Kidney (tissue), 13 donors: ENCODE measurements at regions not wholly inside any gene's neighbourhood (a gene's known extent, or its start where the extent isn't known, plus 50 kb on each side); places are given as distances from the start of the nearest gene placed in this dataset.

Experiments used
- DNase-seq, 5 donors: peaks; one replicate each; pipeline ENCODE4 v3.0.0-alpha.2; 2013 to 2020
- FAIRE-seq: peaks from 2 replicates; lab custom pipeline; 2012; peaks lifted over from hg19 to GRCh38; lab: Jason Lieb, UNC
- H3K27ac ChIP-seq, 2 donors: one replicate each; pipeline ENCODE4 v1.7.0; 2013; ENCODE audit warnings: low read depth in 2 of 2, low read length in 2 of 2, inconsistent platforms in 1 of 2
- H3K27me3 ChIP-seq: one replicate; pipeline ENCODE4 v1.7.1; 2013; ENCODE audit warnings: low read length, inconsistent platforms; ENCODE audit not compliant: control insufficient read depth, insufficient read depth
- H3K36me3 ChIP-seq, 3 donors: one replicate each; pipeline versions ENCODE4 v1.7.0 to v1.7.1; 2013; ENCODE audit warnings: low read length in 3 of 3, control low read depth in 1 of 3, inconsistent platforms in 1 of 3; ENCODE audit not compliant: insufficient read depth in 3 of 3, control insufficient read depth in 2 of 3
- H3K4me1 ChIP-seq, 3 donors: one replicate each; pipeline versions ENCODE4 v1.7.0 to v1.7.1; 2013; ENCODE audit warnings: low read length in 3 of 3, inconsistent platforms in 1 of 3, low read depth in 1 of 3; ENCODE audit not compliant: control insufficient read depth in 2 of 3, insufficient read depth in 2 of 3
- H3K4me3 ChIP-seq, 3 donors: one replicate each; pipeline versions ENCODE4 v1.7.0 to v1.8.1; 2013; ENCODE audit warnings: low read length in 3 of 3, control low read depth in 1 of 3, inconsistent platforms in 1 of 3
- H3K9ac ChIP-seq, 3 donors: one replicate each; pipeline versions ENCODE4 v1.7.0 to v1.7.1; 2013; ENCODE audit warnings: low read length in 3 of 3, control low read depth in 1 of 3, inconsistent platforms in 1 of 3
- H3K9me3 ChIP-seq, 3 donors: one replicate each; pipeline versions ENCODE4 v1.7.0 to v1.7.1; 2013; ENCODE audit warnings: low read length in 3 of 3, control low read depth in 1 of 3, inconsistent platforms in 1 of 3; ENCODE audit not compliant: control insufficient read depth in 2 of 3, insufficient read depth in 1 of 3
- intact Hi-C: fragments of 100-400 bp; cut with DNase I; formaldehyde crosslinking; loops from one replicate; pipeline ENCODE4 v1.11.1; 2022
- TF ChIP-seq, protein P1 (sequence below): IDR thresholded peaks from 3 replicates; pipeline ENCODE4 v1.5.1; 2012; ENCODE audit warnings: mild to moderate bottlenecking, moderate library complexity, borderline replicate concordance; ENCODE audit not compliant: insufficient read depth; ENCODE audit errors: extremely low read depth
- donor health status: control.
- donor health status: control.
- donor health status: control.
- donor health status: control.
- donor health status: control.
- donor health status: DM: yes; HTN: yes; CAD: no.
- donor health status: Normal renal cell carcinoma (clear cell type).

DNA sequence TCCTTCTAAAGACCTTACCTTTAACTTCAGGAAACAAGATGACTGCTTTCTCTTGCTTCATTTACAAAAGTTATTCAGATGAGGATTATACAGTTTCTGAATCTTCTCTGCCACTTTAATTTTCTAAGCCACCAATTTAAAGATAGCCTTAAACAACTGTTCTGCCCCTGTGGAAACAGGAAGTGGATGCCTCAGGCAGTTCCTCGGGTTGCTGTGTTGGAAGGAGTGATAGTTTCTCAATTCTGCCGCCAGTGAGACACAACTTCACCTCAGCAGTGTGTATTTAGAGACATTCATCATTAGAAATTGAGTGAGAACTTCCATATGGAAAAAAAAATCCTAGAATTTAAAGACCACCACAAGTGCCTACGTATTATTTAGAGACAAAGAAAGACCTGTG lies 475.1 kb upstream of the WWC1 start:
- TF ChIP-seq, protein P1, sequence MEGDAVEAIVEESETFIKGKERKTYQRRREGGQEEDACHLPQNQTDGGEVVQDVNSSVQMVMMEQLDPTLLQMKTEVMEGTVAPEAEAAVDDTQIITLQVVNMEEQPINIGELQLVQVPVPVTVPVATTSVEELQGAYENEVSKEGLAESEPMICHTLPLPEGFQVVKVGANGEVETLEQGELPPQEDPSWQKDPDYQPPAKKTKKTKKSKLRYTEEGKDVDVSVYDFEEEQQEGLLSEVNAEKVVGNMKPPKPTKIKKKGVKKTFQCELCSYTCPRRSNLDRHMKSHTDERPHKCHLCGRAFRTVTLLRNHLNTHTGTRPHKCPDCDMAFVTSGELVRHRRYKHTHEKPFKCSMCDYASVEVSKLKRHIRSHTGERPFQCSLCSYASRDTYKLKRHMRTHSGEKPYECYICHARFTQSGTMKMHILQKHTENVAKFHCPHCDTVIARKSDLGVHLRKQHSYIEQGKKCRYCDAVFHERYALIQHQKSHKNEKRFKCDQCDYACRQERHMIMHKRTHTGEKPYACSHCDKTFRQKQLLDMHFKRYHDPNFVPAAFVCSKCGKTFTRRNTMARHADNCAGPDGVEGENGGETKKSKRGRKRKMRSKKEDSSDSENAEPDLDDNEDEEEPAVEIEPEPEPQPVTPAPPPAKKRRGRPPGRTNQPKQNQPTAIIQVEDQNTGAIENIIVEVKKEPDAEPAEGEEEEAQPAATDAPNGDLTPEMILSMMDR = no peak
- Histone ChIP-seq H3K4me3 (no peak overlapping the region), H3K27me3 (no peaks in the 10 kb centered on the region), H3K9me3 (no peaks in the 10 kb centered on the region), H3K9ac (no peak overlapping the region), H3K4me1 (no peaks in the 10 kb centered on the region), H3K27ac (no peak overlapping the region), H3K36me3 (no peaks in the 10 kb centered on the region)
- FAIRE-seq (no peak), DNase-seq (no peak)
- intact Hi-C loops = no loop called here

DNA sequence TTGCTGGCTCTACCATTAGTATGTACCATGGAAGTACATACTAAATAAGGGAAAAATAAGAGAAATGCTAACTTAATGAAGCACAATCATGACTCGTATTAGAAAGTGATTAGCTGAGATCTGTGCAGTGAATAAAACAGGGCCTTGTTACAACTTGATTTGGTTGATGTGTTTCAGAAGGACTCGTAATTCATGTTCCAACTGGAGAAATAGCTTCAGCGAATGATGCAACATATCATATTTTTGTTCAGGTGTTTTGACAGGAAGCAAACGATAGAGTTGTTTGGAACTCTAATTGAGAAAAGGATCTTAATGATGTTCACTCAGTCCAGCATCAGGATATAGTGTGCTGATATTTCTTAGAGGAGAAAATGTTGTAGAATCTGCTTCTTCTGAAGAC lies 474.6 kb upstream of the WWC1 start:
- H3K36me3 ChIP-seq = no peaks in the 10 kb centered on the region
- FAIRE-seq (no peak), DNase-seq (no peak)
- TF ChIP-seq, protein P1 = no peak
- no peaks in the 10 kb centered on the region for H3K27me3 ChIP-seq
- no peaks in the 10 kb centered on the region for H3K9me3 ChIP-seq
- no peaks in the 10 kb centered on the region for H3K4me1 ChIP-seq
- H3K27ac ChIP-seq = no peak overlapping the region
- H3K9ac ChIP-seq = no peak overlapping the region
- intact Hi-C loops = no loop called here
- no peak overlapping the region for H3K4me3 ChIP-seq

DNA sequence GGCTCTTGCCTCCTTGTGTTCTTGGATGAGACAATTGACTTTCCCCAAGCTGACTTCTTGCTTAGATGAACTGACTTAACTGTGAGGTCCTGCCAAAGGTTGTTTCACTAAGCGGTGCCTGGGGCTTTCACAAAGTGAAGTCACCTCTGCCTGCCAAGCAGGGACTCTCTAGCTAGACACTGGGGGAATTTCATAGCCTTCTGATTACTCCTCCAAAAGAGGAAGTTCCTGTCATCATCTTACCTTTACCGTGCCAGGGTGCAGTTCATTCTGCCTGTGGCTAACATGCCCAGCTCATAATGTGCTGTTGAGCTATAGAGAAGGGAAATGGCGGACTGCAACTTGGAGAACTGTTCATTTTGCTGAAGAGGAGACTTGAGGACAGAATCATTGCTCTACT lies 472.0 kb upstream of the WWC1 start:
- DNase-seq = no peak
- Histone ChIP-seq H3K9ac (no peak overlapping the region), H3K27ac (no peak overlapping the region), H3K27me3 (no peaks in the 10 kb centered on the region), H3K36me3 (no peaks in the 10 kb centered on the region), H3K9me3 (no peaks in the 10 kb centered on the region), H3K4me3 (no peak overlapping the region), H3K4me1 (no peaks in the 10 kb centered on the region)
- intact Hi-C loops = no loop called here
- TF ChIP-seq, protein P1 = no peak
- FAIRE-seq = no peak
